ENCODE measurements at regions not wholly inside any gene's neighbourhood (a gene's known extent, or its start where the extent isn't known, plus 50 kb on each side); places are given as distances from the start of the nearest gene placed in this dataset.

GRCh38 chr15:95995375-95996168, 334.9 kb upstream of the NR2F2 start:
- Histone ChIP-seq H3K27ac (no peak overlapping the region), H3K9me3 (no peaks in the 10 kb centered on the region), H3K4me3 (no peak overlapping the region), H3K36me3 (no peaks in the 10 kb centered on the region), H3K4me1 (no peaks in the 10 kb centered on the region), H3K27me3 (no peaks in the 10 kb centered on the region)
- TF ChIP-seq POLR2A (IDR thresholded peaks at IDR 0.05), result no peak
- no peak for TF ChIP-seq CTCF (IDR thresholded peaks at IDR 0.05)
- intact Hi-C loops (cut with DNase I; ENCODE audit: low total_unique reads), result no loop called here
- no peak for DNase-seq

- Histone ChIP-seq H3K4me1 (no peaks in the 10 kb centered on the region), H3K27ac (no peak overlapping the region), H3K4me3 (no peak overlapping the region), H3K27me3 (no peaks in the 10 kb centered on the region), H3K9me3 (no peaks in the 10 kb centered on the region), H3K36me3 (no peaks in the 10 kb centered on the region)
- no peak for TF ChIP-seq POLR2A (IDR thresholded peaks at IDR 0.05)
- no peak for TF ChIP-seq CTCF (IDR thresholded peaks at IDR 0.05)
- DNase-seq, result no peak
- intact Hi-C loops (cut with DNase I; ENCODE audit: low total_unique reads), result no loop called here
Measured at GRCh38 chr15:95996494-95996893, 334.0 kb upstream of the NR2F2 start.

GRCh38 chr15:95998935-95999334, 331.6 kb upstream of the NR2F2 start:
- Histone ChIP-seq H3K4me1 (no peaks in the 10 kb centered on the region), H3K9me3 (no peaks in the 10 kb centered on the region), H3K36me3 (no peaks in the 10 kb centered on the region), H3K27me3 (no peaks in the 10 kb centered on the region), H3K4me3 (no peak overlapping the region), H3K27ac (no peak overlapping the region)
- TF ChIP-seq CTCF (IDR thresholded peaks at IDR 0.05) (no peak), POLR2A (IDR thresholded peaks at IDR 0.05) (no peak)
- intact Hi-C loops (cut with DNase I; ENCODE audit: low total_unique reads), result no loop called here
- no peak for DNase-seq

GRCh38 chr15:96002890-96003859, 327.3 kb upstream of the NR2F2 start:
- Histone ChIP-seq H3K4me3 (no peak overlapping the region), H3K9me3 (no peaks in the 10 kb centered on the region), H3K27me3 (no peaks in the 10 kb centered on the region), H3K4me1 (no peaks in the 10 kb centered on the region), H3K36me3 (no peaks in the 10 kb centered on the region), H3K27ac (no peak overlapping the region)
- TF ChIP-seq POLR2A (IDR thresholded peaks at IDR 0.05) (no peak), CTCF (IDR thresholded peaks at IDR 0.05) (no peak)
- DNase-seq, result no peak
- intact Hi-C loops (cut with DNase I; ENCODE audit: low total_unique reads), result no loop called here

GRCh38 chr15:96005906-96006305, 324.6 kb upstream of the NR2F2 start:
- Histone ChIP-seq H3K4me1 (no peaks in the 10 kb centered on the region), H3K27ac (no peak overlapping the region), H3K9me3 (no peaks in the 10 kb centered on the region), H3K36me3 (no peaks in the 10 kb centered on the region), H3K27me3 (no peaks in the 10 kb centered on the region), H3K4me3 (no peak overlapping the region)
- DNase-seq, result no peak
- intact Hi-C loops (cut with DNase I; ENCODE audit: low total_unique reads), result no loop called here
- no peak for TF ChIP-seq POLR2A (IDR thresholded peaks at IDR 0.05)
- TF ChIP-seq CTCF (IDR thresholded peaks at IDR 0.05), result no peak

All from uterus (tissue), 3 donors.